Hepatic stellate cell (primary cell): ENCODE measurements at regions not wholly inside any gene's neighbourhood (a gene's known extent, or its start where the extent isn't known, plus 50 kb on each side); places are given as distances from the start of the nearest gene placed in this dataset.

Experiments
- DNase-seq: peaks from one replicate; pipeline ENCODE4 v3.0.0; 2011; ENCODE audit warnings: low spot score

DNA sequence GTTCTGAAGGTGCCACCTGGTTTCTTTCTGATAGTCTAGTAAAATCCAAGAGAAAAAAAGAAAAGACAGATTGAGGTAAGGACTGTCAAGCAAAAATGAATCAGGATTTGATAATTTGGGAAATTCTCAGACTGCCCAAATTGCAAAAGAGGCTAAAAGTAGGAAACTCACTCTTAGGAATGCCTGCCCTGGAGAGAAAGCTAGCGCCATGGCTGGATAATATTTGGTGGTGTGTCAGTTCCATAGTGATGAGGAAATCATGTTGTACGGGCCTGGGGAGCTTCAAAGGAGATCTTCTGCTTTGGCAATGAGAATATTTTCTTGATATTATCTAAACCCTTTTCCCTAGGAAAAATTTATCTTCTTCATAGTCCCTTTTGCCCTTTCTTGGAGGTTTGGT, 1008.1 kb upstream of the SLC10A2 start:
- DNase-seq, result no peak

GRCh38 chr13:104071806-104072205, 1005.6 kb upstream of the SLC10A2 start:
- no peak for DNase-seq

DNA sequence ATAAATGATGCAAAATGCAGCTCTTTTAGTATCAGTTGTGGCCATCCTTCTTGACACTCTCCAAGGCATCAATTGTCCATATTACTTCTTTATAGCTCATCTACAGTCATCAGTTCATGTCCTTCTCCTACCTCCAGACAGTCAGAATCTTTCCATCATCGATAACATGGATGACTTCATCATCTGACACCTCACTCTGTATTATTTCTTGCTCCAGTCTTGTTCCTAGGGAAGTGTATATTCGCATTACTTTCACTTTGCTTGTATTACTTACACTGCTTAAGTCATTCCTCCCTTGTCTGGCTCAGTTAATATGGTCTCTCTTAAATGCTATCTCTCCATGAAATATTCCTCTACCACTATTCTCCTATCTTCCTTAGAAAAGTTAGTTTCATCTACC, 999.1 kb upstream of the SLC10A2 start:
- DNase-seq, result no peak

DNA sequence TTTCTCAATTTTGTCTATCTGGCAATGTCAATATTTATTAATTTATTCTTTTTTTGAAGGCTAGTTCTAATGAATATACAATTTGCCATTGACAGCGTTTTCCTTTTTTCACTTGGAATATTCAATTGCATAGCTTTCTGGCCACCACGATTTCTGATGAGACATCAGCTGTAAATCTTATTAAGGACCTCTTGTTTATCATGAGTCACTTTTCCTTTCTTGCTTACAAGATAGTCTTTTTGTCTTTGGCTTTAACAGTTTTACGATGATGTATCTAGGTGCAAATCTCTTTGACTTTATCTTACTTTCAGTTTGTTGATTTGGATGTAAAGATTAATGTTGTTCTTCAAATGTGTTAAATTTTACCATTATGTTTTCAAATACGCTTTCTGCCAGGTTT, 991.6 kb upstream of the SLC10A2 start:
- no peak for DNase-seq

DNA sequence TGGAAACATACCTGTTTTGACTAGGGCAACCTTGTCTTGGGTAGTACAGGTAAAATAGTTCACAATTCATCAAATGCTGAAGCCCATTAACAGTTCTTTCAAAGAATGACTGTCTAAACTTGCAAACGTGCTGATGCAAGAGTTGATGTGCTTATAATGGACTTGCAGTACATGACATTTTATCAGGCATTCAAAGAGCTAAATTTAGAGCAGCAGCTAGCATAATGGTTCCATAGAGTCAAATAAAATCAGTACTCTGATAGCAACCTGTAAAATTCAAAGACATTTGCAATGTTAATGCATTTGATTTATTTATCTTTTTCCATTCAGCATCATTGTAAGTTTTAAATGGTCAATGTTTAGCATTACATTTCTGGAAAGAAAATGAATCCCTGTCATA, 979.7 kb upstream of the SLC10A2 start:
- DNase-seq, result no peak

- DNase-seq, result no peak
Observed at GRCh38 chr13:104043184-104043583, 977.0 kb upstream of the SLC10A2 start.

DNA sequence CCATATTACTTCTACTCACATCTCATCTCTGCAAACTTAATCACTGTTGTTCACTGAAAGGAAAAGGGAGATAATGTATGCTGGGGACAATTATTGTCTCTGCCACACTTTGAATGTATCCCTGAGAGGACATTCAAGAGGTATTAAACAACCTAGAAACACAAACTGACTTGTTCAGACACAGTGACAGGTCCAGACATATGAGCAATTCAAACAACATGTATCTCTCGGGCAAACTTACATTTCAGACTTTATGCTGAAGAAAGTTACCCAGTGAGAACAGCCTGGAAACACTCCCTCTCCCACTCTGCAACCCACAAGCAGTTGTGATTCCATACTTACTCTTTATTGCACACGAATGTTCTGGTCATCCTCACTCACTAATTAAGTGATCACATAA, 968.7 kb upstream of the SLC10A2 start:
- DNase-seq, result no peak

DNA sequence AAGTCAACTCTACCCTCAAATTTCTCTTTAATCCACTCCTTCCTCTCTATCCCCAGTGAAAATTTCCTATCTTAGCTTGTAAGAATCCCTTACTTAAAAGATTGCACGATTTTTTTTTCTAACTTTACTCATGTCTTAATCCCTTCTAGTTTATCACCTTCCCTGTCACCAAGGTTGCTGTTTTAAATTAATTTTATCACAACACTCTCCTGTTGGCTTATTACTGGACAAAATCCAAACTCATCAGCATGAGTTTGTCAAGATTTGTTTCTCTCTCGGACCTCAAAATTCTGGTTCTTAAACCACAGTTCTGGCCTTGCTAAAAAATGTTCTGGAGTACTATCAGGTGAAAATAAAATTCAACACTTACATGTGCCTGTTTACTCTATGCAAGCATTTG, 959.1 kb upstream of the SLC10A2 start:
- no peak for DNase-seq

GRCh38 chr13:104024416-104025170, 958.4 kb upstream of the SLC10A2 start:
- no peak for DNase-seq

- no peak for DNase-seq
Observed at GRCh38 chr13:104021806-104022397, 955.7 kb upstream of the SLC10A2 start.

DNA sequence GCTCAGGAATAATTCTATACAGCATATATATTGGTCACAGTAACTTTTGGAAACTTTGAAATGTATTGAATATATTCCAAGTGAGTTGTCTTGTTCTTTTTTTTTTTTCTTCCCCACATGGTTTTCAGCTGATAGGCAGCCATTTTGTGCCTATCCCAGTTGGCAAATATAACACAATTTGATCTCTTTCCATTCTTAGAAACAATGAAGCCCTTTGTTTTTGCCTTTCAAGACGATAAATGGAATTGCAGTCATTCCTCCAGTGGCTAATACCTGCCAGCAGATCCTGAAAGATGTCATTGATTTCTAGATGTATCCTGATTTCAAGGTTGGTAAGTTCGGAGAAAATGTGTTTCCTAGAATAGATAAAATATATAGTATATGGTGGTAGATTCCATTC, 951.1 kb upstream of the SLC10A2 start:
- DNase-seq, result no peak

DNA sequence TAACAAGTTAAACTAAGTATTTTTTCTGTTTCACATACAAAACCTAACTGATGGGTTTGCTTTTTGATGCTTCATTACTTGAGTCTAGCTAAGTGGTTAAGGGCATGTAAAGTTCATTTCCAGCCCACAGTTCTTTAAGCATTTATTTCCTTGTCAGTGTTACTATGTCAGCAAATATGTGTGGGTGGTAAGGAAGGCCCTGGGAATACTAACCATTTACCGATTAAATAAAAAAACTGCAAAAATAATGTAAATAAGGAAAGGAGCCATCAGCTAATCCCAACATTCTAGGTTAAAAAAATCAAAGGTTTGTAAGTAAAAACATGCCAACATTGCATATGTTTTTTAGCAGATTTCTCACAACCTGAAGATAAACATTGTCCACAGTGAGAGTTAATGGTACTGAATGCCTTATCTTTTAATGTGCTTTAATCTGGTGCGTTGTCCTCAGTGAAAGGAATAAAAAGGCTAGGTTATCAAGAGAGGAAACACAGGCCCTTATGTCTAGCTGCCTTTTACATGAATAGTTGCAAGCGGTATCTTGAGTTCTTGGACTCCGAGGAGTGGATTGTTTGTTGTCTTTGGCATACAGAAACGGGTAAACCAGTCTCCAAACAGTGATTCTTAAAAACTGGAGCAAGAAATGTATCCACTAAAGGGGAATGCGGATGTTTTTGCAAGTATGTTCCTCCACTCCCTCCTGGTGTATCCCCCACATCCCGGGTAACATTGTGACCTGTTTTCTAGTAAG, 949.6 kb upstream of the SLC10A2 start:
- no peak for DNase-seq

DNA sequence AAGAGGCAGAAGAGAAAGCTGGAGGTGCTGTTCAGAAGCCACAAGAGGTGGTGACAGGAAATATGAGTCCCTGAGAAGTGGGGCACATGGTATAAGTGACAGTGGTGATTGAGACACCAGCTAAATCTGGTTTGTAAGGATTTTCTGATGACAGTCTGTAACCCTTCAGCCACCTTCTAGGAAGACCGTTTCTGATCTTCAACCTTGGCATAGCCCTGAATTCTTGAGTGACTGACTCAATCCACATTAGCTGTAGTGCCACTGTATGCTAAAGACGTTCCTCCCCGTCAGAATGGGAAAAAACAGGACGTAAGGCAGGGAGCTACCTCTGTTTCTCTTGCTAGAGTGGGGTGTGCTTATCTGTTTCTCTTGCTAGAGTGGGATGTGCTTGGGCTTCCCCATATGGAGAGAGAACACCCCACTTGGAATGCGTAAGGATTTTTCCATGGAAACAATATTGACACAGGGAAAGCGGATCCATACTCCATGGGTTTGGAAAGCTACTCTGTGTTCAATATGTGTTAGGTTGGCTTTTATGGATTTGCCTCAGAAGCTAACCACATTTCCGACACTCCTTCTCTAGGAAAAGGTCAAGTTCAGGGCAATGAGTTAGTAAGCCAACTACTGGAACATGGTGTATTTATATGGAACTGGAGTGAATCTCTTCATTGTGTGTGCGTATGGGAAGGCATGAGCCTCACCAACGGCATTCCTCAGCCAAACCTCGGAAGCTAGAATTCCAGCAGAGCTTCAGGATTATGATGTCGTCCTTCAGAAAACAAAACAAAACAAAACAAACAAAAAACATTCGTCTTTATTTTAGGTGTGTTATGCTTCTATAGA, 948.8 kb upstream of the SLC10A2 start:
- no peak for DNase-seq

GRCh38 chr13:104011505-104012241, 945.5 kb upstream of the SLC10A2 start:
- no peak for DNase-seq

- no peak for DNase-seq
Observed at GRCh38 chr13:104008541-104009435, 942.6 kb upstream of the SLC10A2 start.

DNA sequence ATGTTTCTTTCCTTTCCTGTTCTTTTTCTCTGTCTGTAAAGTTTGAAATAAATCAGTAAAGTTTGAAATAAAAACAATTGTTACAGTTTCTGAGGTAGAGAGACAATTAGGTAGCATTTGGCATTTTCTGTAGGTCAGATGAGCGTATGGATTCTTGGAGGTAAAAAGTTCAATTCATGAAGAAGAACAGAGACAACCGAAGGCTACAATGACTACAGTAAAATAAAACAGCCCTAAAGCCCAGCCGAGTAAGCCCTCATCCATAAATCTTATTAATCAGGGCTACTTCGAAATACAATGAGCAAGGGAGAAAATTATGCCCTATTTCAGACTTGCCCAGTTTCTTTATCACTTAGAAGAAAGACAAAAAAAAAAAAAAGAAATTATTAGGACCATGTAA, 941.9 kb upstream of the SLC10A2 start:
- DNase-seq, result no peak

DNA sequence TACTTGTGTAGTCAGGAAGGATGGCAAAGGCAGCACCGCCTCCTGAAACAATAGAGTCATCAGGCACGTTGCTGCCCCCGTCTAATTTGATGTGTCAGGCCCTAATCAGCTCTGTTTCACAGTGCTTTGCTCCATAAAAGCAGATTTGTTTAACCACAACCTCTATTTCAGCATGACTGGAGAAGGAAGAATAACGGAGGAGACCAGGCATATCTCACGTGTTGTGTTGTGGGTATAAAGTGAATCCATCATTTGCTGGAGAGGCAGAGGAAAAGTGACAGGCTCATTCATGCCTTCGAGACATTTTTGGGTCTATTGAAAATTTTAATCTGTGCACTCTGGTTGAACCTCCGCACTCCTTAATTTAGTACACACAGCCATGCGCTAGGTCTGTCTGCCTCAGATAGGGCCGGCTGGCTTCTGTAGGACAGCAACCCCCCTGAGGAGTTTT, 940.4 kb upstream of the SLC10A2 start:
- no peak for DNase-seq

DNA sequence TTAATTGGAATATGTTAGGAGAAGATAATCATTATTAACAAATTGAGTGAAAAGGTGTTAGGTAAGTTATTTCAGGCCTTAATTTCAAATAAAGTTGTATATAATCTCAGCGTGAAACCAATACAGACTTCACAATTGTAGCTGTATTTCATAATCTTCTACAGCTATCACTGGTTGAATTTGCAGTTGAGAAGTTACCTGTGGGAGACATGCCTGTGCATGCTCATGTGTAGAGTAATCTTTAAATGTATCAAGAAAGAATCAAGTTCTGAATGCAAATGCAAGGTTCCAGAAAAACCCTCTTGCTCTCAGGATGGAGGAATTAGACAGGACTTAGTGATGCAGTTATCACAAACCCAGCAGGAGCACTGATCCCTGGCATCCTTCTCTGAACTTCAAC, 938.4 kb upstream of the SLC10A2 start:
- no peak for DNase-seq

- DNase-seq, result no peak
Observed at GRCh38 chr13:104002216-104002615, 936.0 kb upstream of the SLC10A2 start.

- DNase-seq, result no peak
Observed at GRCh38 chr13:104001766-104002165, 935.5 kb upstream of the SLC10A2 start.

DNA sequence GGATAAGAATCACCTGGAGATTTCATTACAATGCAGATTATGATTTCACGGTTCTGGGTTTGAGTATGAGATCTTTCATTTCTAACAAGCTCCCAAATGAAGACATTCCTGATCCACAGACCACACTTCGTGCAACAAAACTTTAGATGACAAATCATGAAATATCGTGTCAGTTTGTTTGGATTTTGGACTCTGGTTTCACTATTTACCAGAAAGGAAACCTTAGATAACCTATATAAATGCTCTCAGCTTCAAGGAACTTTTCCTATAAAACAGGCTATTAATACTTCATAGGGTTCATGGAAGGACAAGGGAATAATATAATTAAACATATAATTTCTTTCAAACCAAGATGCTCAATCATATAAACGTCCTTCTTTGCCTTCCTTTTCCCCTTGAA, 930.5 kb upstream of the SLC10A2 start:
- no peak for DNase-seq
